IPS DF 4.7 (cell line): ENCODE measurements at regions not wholly inside any gene's neighbourhood (a gene's known extent, or its start where the extent isn't known, plus 50 kb on each side); places are given as distances from the start of the nearest gene placed in this dataset.
"Not testable (repeated sequence)": the region's sequence is repeated elsewhere in the genome, so short reads cannot be mapped to it uniquely, and the experiment has no call there.

Experiments
- DNase-seq: peaks from one replicate; pipeline ENCODE4 v3.0.0-alpha.2; 2013; ENCODE audit warnings: low spot score; ENCODE audit errors: extremely low read depth

DNA sequence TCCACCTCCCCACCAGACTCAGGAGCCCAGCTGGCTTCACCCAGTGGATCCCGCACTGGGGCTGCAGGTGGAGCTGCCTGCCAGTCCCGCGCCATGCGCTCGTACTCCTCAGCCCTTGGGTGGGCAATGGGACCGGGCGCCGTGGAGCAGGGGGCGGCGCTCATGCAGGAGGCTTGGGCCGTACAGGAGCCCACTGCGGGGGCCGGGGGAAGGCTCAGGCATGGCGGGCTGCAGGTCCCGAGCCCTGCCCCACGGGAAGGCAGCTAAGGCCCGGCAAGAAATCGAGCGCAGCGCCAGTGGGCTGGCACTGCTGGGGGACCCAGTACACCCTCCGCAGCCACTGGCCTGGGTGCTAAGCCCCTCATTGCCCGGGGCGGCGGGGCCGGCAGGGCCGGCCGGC lies 984.0 kb downstream of the TBL1XR1 start:
- not testable (repeated sequence) for DNase-seq

DNA sequence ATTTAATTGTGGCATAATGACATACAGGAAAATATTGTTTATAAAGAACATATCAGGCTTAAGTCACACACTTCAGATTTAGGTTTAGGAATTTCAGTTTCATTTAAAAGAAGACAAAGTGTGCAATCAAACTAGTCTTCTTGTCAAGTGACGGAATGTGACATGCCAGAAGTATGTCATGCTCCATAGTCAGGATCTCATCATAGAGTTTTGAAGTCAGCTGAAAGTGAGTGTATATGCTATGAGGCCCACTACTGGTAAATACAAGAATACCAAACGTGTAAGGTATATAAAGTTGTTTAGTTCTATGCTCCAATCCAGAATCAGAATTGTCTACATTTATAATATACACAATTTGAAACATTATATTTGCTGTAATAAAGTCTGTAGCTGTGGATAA lies 988.4 kb downstream of the TBL1XR1 start:
- no peak for DNase-seq

DNA sequence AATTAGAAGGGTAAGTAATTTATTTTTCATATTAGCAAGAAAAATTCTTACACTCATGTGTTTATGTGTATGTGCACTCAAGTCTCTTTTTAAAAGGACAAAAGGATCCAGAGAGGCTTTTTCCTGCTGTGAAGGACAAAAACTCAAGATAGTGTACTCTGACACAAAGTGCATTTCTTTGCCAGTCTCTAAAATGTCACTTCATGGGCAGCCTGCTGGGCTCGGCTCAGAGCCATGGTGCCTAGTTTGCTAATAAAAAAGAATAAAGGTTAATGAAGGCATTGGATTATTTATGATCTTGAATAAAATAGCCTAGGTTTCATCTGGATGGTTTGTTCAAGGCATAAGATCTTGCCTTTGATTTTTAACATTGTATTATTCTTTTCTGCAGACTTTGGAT lies 989.0 kb downstream of the TBL1XR1 start:
- no peak for DNase-seq

DNA sequence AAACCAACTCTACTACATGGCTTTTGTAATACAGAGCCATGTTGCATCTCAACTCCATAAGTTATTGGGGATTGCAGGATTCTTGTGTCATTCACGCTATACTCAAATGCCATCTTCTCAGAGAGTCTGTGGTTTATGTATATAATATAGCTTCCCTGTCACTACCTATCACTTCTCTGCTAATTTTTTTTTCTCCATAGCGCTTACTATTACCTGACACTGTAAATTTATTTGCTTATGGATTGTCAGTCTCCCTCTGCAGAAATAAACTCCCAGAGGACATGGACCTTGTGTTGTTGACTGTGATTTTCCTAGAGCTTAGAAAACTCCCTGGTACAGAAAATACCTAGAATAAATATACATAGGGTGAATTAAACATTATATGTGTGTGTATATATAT lies 990.5 kb downstream of the TBL1XR1 start:
- DNase-seq, result no peak

DNA sequence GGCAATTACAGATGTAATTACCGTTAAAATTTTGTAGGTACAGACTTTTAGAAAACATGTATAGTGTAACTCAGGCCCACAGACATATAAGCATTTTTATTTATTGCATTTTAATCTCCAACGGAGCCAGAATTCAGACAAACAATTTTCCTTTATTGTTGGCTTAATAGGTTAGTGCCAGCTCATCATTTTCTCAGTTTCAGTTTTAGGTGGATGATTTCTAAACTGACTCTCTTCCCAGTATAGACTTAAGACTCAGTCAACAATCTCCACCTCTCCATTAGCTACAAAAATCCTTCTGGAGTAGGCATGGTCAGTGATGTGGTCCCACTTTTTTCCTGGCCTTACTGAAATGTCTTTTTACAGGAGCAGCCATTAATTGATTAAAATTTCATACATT lies 994.6 kb downstream of the TBL1XR1 start:
- no peak for DNase-seq

DNA sequence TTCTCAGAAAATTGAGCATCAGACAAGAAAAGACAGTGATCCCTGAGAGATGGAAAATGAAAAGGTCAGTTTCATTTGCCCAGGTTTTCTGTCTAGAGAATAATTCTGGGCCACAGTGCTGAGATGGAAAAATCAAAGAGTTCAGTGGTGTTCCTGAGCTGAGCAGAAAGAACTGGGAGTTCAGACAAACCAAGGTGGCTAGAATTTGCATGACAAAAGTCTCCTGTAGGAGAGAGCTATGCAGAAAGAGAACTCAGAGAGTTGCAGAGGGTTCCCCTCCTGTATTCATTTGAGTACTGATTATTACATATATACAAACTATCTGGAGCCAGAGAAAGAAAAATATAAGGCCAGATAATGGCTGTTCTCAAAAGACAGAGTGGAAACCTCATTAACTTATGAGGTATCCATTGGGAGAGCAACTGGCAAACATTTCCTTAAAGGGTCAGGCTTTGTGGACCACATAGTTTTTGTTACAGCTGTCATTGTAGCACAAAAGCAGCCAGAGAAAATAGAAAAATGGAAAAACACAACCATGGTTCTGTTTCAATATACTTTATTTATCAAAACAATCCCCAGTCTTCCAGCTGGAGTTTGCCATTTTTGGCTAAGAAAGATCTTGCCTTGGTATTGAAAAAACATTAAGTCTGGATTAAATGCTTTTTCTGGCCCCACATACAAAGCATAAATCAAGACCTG lies 1004.1 kb downstream of the TBL1XR1 start:
- DNase-seq, result peak; percentile 33

DNA sequence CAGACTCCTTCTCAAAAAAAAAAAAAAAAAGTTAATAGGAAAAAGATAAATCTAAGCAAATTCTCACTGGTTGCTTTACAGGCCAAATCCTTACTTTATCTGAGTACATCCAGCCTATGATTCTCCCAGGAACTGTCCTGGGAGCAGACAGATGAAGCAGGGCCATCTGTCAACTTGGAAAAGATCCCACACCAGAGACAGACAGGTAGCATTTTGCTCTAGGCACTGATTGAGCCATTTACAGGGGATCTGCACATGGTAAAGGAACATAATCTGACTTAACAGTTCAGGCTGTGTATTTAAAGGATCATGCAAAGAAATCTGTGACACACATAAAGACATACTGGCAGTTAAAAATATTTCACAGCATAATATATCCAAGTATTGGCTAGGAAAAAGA lies 1006.5 kb downstream of the TBL1XR1 start:
- no peak for DNase-seq

DNA sequence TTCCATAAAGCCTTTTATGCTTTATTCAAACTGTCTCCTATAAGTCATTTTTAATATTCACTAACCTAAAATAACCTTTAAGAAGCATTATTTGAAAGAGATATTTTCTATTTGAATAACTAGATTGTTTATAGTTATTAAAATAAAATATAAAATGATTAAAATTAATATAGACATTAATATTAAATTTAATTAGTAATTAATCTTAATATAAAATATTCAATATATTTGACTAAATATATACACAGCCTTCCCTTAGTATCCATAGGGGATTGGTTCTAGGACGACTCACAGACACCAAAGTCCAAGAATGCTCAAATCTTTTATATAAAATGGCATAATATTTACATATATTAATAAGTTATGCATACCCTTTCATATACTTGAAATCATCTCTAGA lies 1014.1 kb downstream of the TBL1XR1 start:
- DNase-seq, result no peak

DNA sequence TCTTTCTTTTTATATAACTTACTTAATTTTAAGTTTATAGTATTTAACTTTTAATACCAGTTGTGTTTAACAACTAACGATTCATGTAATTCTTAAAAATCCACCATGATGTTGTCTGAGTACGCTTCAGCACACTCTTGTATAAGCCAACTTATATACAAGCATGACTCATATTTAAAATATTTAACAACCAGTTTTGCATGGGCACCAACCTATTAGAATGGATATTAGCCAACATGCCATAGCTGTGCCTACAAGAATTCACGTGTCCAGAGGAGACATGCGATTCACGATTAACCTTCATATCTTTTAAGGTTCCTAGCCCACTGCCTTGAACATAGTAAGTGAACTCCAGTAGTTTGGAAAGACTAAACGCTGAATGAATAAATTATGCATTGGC lies 1023.2 kb downstream of the TBL1XR1 start:
- no peak for DNase-seq

DNA sequence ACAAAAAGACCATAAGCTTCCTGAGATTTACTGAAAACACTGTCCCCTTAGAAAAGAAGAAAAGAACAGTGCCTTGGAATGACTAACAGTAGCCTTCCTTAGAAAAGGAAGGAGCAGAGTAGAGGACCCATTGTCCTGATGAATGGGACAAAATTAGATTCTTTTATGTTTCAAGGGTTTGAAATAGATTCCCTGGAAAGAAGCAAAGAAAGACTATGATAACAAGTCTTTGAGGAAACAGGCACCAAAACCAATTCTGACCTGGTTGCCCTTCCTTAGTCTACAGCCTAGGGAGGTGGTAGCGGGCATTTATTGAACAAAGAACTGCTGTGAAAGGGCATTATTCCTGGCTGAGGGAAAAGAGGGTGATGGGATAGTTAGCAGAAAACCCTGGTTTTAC lies 1024.8 kb downstream of the TBL1XR1 start:
- no peak for DNase-seq

DNA sequence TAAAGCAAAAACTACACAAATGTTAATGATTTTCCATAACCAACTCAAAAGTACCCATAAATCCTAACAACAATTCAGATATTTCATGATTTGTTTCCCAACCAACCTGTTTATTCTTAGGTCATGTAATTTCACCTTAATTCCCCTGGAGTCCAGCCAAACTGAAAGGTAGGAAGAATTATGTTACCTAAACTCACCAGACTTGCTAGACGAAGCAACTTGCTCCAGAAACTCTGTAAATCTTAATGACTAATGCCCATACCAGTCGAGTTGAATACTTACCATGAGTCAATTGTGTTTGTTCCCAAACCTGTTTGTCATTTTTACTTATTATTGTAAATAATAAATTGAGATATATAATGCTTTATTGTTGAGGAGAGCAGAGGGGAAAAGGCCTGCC lies 1030.0 kb downstream of the TBL1XR1 start:
- DNase-seq, result no peak

DNA sequence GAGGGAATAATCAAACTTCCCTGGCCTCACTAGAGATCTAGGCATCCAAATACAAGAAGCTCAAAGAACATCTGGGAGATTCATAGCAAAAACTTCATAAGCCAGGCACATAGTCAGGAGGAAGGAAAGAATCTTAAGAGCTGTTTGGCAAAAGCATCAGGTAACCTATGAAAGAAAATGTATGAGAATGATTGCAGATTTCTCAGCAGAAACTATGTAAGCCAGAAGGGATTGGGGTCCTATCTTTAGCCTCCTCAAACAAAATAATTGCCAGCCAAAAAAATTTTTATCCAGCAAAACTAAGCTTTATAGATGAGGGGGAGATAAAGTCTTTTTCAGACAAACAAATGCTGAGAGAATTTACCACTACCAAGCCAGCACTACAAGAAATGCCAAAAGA lies 1036.3 kb downstream of the TBL1XR1 start:
- DNase-seq, result no peak

DNA sequence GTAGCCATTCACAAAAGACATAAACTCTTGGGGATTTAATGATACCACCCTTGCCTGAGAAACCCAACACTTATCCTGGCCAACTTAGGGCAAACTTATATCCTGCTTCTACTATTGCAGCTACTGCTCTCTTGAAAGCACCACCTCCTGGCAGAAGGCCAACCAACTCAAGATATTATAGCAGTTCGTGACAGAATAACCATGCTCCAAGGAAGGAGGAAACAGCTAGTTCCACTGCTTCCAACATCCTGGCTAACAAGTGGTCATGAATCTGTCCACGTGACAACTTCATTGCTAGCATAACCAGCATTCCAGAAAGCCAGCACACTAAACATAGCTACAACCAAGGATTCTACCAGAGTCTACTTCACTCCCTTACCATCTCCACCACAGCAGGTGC lies 1037.5 kb downstream of the TBL1XR1 start:
- no peak for DNase-seq

DNA sequence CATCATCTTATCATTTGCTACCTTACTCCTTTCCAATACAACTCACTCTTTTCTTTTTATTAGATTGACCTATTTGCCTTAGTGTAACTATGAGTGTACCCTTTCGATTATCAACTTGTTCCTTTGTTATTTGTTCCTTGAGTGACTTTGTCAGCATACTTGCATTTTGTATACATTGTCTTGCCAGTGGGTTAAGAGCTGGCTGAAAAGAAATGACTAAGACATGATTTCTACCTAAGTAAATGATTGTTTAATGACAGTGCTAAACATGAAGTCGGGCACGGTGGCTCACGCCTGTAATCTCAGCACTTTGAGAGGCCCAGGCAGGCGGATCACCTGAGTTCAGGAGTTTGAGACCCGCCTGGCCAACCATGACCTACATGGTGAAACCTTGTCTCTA lies 1042.3 kb downstream of the TBL1XR1 start:
- no peak for DNase-seq

DNA sequence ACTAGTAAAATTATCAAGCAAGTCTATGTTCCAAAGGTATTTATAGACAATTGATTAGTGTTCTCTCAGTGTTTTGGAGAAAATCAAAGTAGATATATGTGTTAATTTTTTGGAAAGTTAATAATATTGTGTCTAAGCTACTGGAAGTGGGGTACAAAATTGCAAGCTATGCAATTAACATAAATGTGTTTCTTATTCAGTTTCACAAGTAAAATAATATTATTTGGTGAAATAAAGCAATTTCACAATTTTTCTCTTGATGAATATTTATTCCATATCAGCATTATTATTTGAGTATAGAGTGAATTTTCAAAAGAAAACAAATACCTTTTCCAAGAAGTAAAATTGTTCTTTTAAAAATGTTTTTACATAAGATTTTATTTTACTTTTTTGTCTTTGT lies 1047.7 kb downstream of the TBL1XR1 start:
- DNase-seq, result no peak

DNA sequence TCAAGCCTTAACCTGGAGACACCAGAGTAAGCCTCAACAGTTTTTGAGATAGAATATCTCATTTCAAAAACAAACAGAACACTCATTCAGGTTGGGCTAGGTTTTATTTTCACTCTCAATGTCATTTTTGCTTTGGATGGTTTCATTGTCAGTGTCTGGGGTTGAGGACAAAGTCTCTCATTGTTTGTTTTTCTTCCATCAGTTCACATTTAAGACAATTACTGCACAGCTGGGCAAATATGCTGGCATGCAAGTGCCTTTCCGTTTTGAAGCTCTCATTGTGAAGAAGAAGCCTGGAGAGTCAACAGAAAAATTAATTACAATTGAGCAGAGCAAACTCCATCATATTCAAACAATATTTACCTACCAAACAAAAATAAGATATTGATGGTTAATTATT lies 1050.0 kb downstream of the TBL1XR1 start:
- DNase-seq, result no peak

DNA sequence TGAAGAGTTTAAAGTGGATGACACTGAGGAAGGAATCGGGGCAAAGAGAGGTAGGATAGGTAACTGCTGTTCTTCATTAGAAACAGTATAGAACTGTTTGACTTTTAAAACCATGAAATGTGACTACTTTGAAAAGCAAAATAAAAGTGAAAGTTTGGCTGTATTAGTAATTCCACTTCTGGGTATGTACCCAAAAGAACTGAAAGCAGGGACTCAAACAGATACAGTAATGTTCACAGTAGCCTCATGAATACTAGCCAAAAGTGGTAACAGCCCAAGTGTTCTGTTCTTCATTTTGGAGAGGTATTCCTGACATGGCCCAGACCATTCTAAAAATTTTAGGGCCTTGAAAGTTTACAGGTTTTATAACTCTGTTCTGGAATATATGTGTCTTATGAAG lies 1055.4 kb downstream of the TBL1XR1 start:
- DNase-seq, result no peak

DNA sequence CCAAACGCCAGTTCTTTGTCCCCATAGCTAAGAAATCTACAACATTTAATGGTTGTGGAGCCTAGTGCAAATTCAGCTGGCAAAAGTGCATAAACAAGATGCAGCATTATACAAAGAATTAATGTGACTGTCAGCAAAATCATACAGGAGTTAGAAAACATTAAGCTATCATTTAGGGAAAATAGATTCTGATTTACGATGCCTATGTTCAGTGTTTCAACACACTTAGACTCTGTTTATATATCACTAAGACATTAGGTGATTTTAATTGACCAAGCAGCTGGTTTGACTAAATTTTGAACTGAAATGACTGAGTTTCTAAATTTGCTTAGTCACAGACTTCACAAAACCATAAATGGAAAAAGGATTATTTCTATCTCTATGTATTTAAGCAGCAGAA lies 1076.8 kb downstream of the TBL1XR1 start:
- DNase-seq, result no peak

DNA sequence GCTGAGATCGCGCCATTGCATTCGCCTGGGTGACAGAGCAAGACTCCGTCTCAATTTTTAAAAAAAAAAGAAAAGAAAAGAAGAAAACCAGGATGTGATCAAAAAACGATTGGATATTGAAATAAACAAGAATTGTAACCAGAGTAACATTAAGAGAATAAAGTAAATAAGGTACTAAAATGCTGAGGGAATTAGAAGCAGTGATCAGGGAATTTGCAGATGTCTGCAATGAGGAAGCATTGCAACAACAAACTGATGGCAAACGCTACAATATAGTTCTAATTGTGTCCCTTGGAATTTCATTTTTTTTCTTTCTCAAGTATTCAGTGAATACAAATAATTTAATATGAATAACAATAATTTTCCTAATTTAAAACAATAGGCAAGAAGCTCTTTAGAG lies 1077.5 kb downstream of the TBL1XR1 start:
- no peak for DNase-seq

DNA sequence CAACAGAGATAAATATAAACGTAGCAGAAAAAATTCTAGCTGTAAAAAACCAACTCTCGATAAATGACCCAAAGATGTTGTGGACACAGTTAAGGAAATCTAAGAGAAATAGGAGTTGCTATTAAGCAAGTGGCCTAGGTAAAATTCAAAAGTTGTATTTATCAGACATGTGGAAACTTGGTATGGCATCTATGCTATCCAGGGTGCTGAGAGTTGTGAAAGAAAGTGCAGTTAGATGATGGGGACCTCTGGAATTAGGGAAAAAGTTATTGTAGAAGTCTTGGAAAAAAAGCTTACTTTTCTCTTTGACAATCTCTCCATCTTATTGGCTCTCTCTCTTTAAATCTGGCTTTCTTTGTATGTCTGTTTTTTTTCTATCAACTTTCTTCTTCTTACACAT lies 1090.9 kb downstream of the TBL1XR1 start:
- DNase-seq, result no peak

DNA sequence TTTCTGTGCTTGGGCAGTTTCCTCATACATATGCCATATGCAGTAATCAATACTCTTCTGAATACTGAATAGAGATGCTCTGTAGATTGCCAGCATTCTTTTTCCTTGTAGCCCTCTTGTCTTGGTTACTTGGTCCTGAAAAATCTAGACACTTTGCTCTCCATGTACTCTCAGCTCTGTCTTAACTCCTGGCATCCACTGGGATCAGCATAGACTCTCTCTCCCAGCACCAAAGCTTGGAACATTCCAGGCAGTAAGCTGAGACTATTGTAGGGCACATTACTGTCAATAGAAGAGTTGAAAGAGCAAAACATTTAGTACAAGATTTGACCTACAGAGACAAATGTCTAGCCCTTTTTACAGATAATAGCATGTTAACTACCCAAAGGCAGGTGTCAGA lies 1100.3 kb downstream of the TBL1XR1 start:
- DNase-seq, result no peak

DNA sequence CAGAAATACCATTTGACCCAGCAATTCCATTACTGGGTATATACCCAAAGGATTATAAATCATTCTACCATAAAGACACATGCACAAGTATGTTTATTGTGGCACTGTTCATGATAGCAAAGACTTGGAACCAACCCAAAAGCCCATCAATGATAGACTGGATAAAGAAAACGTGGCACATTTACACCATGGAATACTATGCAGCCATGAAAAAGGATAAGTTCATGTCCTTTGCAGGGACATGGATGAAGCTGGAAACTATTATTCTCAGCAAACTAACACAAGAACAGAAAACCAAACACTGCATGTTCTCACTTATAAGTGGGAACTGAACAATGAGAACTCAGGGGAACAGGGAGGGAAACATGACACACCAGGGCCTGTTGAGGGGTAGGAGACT lies 1103.4 kb downstream of the TBL1XR1 start:
- not testable (repeated sequence) for DNase-seq

DNA sequence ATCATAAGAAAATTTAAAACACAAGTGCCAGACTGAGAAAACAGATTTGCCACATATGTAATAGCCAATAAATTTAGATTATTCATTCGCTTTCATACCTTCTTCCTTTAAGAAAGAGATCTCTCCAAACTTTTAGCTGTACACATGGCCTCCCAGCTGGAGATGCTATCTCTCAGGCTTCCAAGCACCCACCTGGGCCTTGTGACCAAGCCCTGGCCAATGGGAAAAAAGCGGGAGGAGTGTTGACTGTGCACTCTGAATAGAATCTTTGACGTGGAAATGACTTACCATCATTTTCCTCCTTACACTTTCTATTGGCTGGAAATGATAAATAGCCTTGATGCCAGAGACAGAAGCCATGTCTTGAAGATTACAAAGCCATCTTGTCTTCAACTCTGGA lies 1106.6 kb downstream of the TBL1XR1 start:
- DNase-seq, result no peak

DNA sequence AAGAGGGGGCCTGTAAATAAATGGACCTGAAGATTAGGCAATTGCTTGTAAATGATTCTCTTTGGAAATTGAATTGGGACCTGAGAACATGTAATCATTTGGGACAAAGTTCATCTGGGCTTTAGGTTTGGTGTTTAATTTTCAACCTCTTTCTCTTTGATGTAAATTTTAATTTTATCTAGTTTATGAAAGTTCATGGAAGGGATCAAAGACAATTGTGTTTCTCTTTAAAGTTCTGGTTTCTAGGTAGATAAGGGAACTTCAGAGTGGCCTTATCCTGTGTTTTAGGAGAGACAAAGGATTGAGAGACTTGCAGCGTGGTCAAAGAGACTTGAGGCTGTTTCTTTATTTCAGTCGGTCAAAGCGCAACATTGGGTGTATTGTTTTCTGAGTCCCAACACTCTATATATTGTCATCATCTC lies 1108.3 kb downstream of the TBL1XR1 start:
- DNase-seq, result no peak
